ENCODE measurements at regions not wholly inside any gene's neighbourhood (a gene's known extent, or its start where the extent isn't known, plus 50 kb on each side); places are given as distances from the start of the nearest gene placed in this dataset.
"Not testable (repeated sequence)": the region's sequence is repeated elsewhere in the genome, so short reads cannot be mapped to it uniquely, and the experiment has no call there.

DNA sequence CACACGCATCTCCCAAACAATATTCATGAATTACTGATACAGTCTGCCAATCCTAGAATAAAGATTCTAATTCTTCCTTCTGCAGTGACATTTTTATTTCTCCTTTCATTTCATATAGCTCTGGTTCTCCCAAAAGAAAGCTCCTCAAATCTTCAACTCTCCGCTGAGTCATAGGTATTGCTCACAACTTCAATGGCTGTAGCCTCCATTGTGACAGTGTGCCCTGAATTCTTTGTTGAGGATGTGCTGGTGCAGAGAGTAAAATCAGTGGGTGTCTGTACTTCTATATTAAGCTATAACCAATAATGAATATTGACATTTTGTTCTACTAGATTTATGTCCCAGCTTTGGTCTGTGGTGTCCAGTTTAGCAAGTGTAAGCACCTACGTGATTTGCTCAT is 733.3 kb upstream of the CDH18 start:
- H2AFZ ChIP-seq; H3K9me3 ChIP-seq (ENCODE audit: low read depth); H3K4me1 ChIP-seq (ENCODE audit: insufficient read depth); H3K27me3 ChIP-seq (replicated peaks; ENCODE audit: insufficient read depth); H4K20me1 ChIP-seq (ENCODE audit: insufficient read depth); H3K36me3 ChIP-seq (ENCODE audit: low read depth); H3K79me2 ChIP-seq (ENCODE audit: insufficient read depth); H3K4me3 ChIP-seq; H3K27ac ChIP-seq; H3F3A ChIP-seq (ENCODE audit: insufficient read depth); H3K9me2 ChIP-seq (ENCODE audit: insufficient read depth); H3K4me2 ChIP-seq (ENCODE audit: unreplicated experiment); in situ Hi-C loops (cut with MboI); DNase-seq; H3K9ac ChIP-seq: not testable (repeated sequence)
- WGBS, 2 experiments (ENCODE audit: low coverage in 1 of 2, low lambda C conversion rate in 2 of 2, missing lambda C conversion rate in 2 of 2) = 36 to 38% methylated on average over 3 of the region's 3 CpGs

DNA sequence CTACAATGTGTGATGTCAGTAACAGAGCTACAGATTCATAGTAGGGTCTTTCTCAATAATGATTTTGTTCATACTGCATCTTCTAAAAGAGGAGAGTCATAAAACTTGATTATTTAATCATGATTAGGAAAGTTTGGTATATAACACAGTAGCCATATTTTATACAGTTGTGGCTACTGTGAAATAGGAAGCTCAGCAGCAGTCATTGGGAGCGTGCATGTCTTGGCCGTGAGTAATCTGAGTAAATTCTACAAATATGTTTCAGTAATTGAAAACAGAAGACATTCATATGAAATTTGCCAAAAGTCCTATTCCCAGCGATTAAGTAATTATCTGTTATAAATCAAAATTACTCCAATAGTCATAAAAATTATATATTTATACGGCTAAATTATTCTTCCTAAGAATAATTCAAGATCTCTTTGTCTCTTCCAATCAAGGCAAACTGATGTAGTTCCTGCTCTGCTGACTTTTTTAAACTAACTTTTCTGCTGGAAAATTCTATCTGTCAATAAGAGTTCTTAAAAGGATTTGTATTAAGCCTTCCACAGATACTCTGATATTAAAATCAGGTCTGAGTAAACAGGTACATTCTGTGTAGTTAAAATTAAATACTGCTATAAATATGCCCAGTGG is 723.6 kb upstream of the CDH18 start:
- H4K20me1 ChIP-seq (ENCODE audit: insufficient read depth); H3K36me3 ChIP-seq (ENCODE audit: low read depth); in situ Hi-C loops (cut with MboI); H3K9ac ChIP-seq; H2AFZ ChIP-seq; H3K79me2 ChIP-seq (ENCODE audit: insufficient read depth); H3K4me3 ChIP-seq; H3F3A ChIP-seq (ENCODE audit: insufficient read depth); H3K4me1 ChIP-seq (ENCODE audit: insufficient read depth); H3K9me3 ChIP-seq (ENCODE audit: low read depth); H3K4me2 ChIP-seq (ENCODE audit: unreplicated experiment); H3K9me2 ChIP-seq (ENCODE audit: insufficient read depth); H3K27ac ChIP-seq; H3K27me3 ChIP-seq (replicated peaks; ENCODE audit: insufficient read depth): not testable (repeated sequence)
- WGBS, 2 experiments (ENCODE audit: low coverage in 1 of 2, low lambda C conversion rate in 2 of 2, missing lambda C conversion rate in 2 of 2) = 1 to 4% methylated on average over 4 of the region's 4 CpGs
- DNase-seq = peak; percentile 0

DNA sequence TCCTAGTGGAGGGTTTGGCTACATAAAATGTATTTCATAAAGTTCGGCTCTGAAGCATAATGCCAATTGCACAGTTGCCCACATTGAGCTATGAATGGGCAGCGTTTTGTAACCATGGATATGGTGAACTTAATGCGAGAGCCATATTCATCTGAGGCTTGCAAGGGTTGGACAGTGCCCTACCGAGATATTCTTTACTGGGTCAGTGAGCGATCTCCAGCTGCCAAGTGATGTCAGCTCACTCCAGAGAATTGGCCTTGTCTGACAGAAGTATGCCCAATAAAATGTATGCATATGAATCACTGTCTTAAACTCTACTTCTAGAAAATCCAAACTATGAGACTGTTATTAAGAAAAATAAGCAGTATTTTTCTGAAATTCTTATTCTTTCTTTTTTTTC is 719.6 kb upstream of the CDH18 start:
- H3K4me2 ChIP-seq (ENCODE audit: unreplicated experiment); H3K36me3 ChIP-seq (ENCODE audit: low read depth); H3K27me3 ChIP-seq (replicated peaks; ENCODE audit: insufficient read depth); H3K79me2 ChIP-seq (ENCODE audit: insufficient read depth); H4K20me1 ChIP-seq (ENCODE audit: insufficient read depth); H3K4me3 ChIP-seq; in situ Hi-C loops (cut with MboI); H3K9me3 ChIP-seq (ENCODE audit: low read depth); H3K9me2 ChIP-seq (ENCODE audit: insufficient read depth); H3F3A ChIP-seq (ENCODE audit: insufficient read depth); H2AFZ ChIP-seq; H3K9ac ChIP-seq; DNase-seq; H3K4me1 ChIP-seq (ENCODE audit: insufficient read depth); H3K27ac ChIP-seq: not testable (repeated sequence)
- WGBS, 2 experiments (ENCODE audit: low coverage in 1 of 2, low lambda C conversion rate in 2 of 2, missing lambda C conversion rate in 2 of 2) = 13 to 23% methylated on average over 5 of the region's 5 CpGs

DNA sequence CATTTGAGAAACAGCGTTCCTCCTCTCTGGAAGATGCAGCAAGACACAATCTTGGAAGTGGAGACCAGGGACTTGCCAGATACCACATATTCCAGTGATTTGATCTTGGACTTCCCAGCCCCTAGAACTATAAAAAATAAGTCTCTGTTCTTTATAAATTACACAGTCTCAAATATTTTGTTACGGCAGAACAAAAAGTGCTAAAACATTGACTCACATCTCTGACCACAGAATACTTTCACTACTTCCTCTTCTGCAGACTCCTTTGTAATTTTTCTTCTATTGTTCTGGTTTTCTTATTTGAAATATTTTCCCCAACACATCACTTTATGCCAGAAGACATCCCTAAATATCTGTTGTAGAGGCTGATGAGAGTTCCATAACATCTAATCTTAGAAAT is 706.1 kb upstream of the CDH18 start:
- Histone ChIP-seq H3K36me3 (ENCODE audit: low read depth) (no peaks in the 10 kb centered on the region), H3K27me3 (replicated peaks; ENCODE audit: insufficient read depth) (no peaks in the 10 kb centered on the region), H3K9ac (no peak overlapping the region), H4K20me1 (ENCODE audit: insufficient read depth) (no peaks in the 10 kb centered on the region), H3K9me2 (ENCODE audit: insufficient read depth) (no peaks in the 10 kb centered on the region), H3K9me3 (ENCODE audit: low read depth) (no peaks in the 10 kb centered on the region), H3K4me2 (ENCODE audit: unreplicated experiment) (no peak overlapping the region), H3K27ac (no peak overlapping the region), H3K79me2 (ENCODE audit: insufficient read depth) (no peaks in the 10 kb centered on the region), H3F3A (ENCODE audit: insufficient read depth) (no peaks in the 10 kb centered on the region), H3K4me1 (ENCODE audit: insufficient read depth) (no peaks in the 10 kb centered on the region), H3K4me3 (no peak overlapping the region), H2AFZ (no peak overlapping the region)
- WGBS, 2 experiments (ENCODE audit: low coverage in 1 of 2, low lambda C conversion rate in 2 of 2, missing lambda C conversion rate in 2 of 2) = 12 to 16% methylated on average over 2 of the region's 2 CpGs
- in situ Hi-C loops (cut with MboI) = no loop called here
- no peak for TF ChIP-seq EZH2phosphoT487 (IDR thresholded peaks at IDR 0.05; ENCODE audit: insufficient read depth, low read depth)
- no peak for TF ChIP-seq EZH2 (IDR thresholded peaks at IDR 0.05; ENCODE audit: insufficient read depth, poor library complexity, severe bottlenecking)
- DNase-seq = no peak

DNA sequence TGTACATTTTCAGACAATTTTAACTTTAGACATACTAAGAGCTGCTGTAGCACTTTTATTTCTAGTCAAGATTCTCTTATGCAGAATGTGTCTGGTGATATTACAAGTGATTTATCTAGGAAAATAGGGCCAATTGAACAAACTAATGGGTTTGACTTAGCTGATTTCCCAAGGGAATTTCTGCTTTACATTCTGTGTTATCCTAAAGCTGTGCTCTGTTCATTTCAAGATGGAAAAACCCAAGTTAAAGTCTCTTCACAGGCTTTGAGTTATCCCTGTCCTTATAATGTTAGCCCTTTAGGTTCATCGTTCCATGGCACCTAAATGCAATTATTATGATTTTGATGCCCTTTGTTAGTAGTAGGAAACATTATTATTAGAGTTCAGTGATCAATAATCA is 704.9 kb upstream of the CDH18 start:
- no peak overlapping the region for H3K4me3 ChIP-seq
- no peaks in the 10 kb centered on the region for H3K36me3 ChIP-seq (ENCODE audit: low read depth)
- in situ Hi-C loops (cut with MboI) = no loop called here
- H3K9me2 ChIP-seq (ENCODE audit: insufficient read depth) = no peaks in the 10 kb centered on the region
- no peaks in the 10 kb centered on the region for H3F3A ChIP-seq (ENCODE audit: insufficient read depth)
- H3K27me3 ChIP-seq (replicated peaks; ENCODE audit: insufficient read depth) = no peaks in the 10 kb centered on the region
- WGBS, 2 experiments (ENCODE audit: low coverage in 1 of 2, low lambda C conversion rate in 2 of 2, missing lambda C conversion rate in 2 of 2) = 3 to 10% methylated on average over 1 of the region's 1 CpG
- no peak overlapping the region for H3K4me2 ChIP-seq (ENCODE audit: unreplicated experiment)
- no peaks in the 10 kb centered on the region for H3K4me1 ChIP-seq (ENCODE audit: insufficient read depth)
- no peak for TF ChIP-seq EZH2phosphoT487 (IDR thresholded peaks at IDR 0.05; ENCODE audit: insufficient read depth, low read depth)
- no peak for TF ChIP-seq EZH2 (IDR thresholded peaks at IDR 0.05; ENCODE audit: insufficient read depth, poor library complexity, severe bottlenecking)
- no peaks in the 10 kb centered on the region for H3K79me2 ChIP-seq (ENCODE audit: insufficient read depth)
- no peaks in the 10 kb centered on the region for H3K9me3 ChIP-seq (ENCODE audit: low read depth)
- no peaks in the 10 kb centered on the region for H4K20me1 ChIP-seq (ENCODE audit: insufficient read depth)
- no peak overlapping the region for H3K9ac ChIP-seq
- no peak overlapping the region for H3K27ac ChIP-seq
- DNase-seq = no peak
- no peak overlapping the region for H2AFZ ChIP-seq
